Loucy (cell line): ENCODE measurements at regions not wholly inside any gene's neighbourhood (a gene's known extent, or its start where the extent isn't known, plus 50 kb on each side); places are given as distances from the start of the nearest gene placed in this dataset.

Experiments
- CTCF ChIP-seq: fragments of 200-600 bp; sonication (generic); conservative IDR thresholded peaks from 2 replicates; pipeline ENCODE4 v1.5.1; 2014; ENCODE audit warnings: mild to moderate bottlenecking, antibody characterized with exemption, low read length
- EZH2phosphoT487 ChIP-seq: fragments of 200-600 bp; IDR thresholded peaks from 2 replicates; pipeline ENCODE4 v1.6.1; 2018; ENCODE audit warnings: antibody characterized with exemption, mild to moderate bottlenecking, moderate library complexity, borderline replicate concordance

- no peak for TF ChIP-seq CTCF
- no peak for TF ChIP-seq EZH2phosphoT487
Measured at GRCh38 chr22:34096770-34097169, 176.5 kb upstream of the LARGE1 start.
